H9 (cell line): ENCODE measurements at regions not wholly inside any gene's neighbourhood (a gene's known extent, or its start where the extent isn't known, plus 50 kb on each side); places are given as distances from the start of the nearest gene placed in this dataset.

ENCODE experiments used
- DNase-seq: peaks from one replicate; pipeline ENCODE4 v3.0.0-alpha.2; 2017
- H2AFZ ChIP-seq: one replicate; pipeline ENCODE4 v1.6.1; 2013; ENCODE audit warnings: mild to moderate bottlenecking, low read length, control low read depth, moderate library complexity
- H2AK5ac ChIP-seq: 2 replicates; pipeline ENCODE4 v1.6.1; 2013; ENCODE audit warnings: low read length, control low read depth, mixed read lengths; ENCODE audit not compliant: insufficient read length
- H2BK120ac ChIP-seq: one replicate; pipeline ENCODE4 v1.6.1; 2013; ENCODE audit warnings: low read depth, mild to moderate bottlenecking, low read length, control low read depth, inconsistent platforms; ENCODE audit not compliant: poor library complexity, severe bottlenecking
- H2BK12ac ChIP-seq: 2 replicates; pipeline ENCODE4 v1.6.1; 2013; ENCODE audit warnings: low read length, control low read depth, mixed read lengths, low read depth; ENCODE audit not compliant: insufficient read length
- H2BK15ac ChIP-seq: 2 replicates; pipeline ENCODE4 v1.6.1; 2013; ENCODE audit warnings: low read depth, low read length, control low read depth
- H2BK20ac ChIP-seq: one replicate; pipeline ENCODE4 v1.6.1; 2013; ENCODE audit warnings: low read depth, mild to moderate bottlenecking, low read length, control low read depth, inconsistent platforms; ENCODE audit not compliant: poor library complexity, severe bottlenecking
- H2BK5ac ChIP-seq: 2 replicates; pipeline ENCODE4 v1.6.1; 2013; ENCODE audit warnings: low read length, control low read depth, mixed read lengths; ENCODE audit not compliant: insufficient read length
- H3K14ac ChIP-seq: 2 replicates; pipeline ENCODE4 v1.6.1; 2013; ENCODE audit warnings: low read length, control low read depth; ENCODE audit not compliant: insufficient read depth
- H3K18ac ChIP-seq: 2 replicates; pipeline ENCODE4 v1.6.1; 2013; ENCODE audit warnings: low read depth, mild to moderate bottlenecking, mixed read lengths, low read length, control low read depth; ENCODE audit not compliant: insufficient read length
- H3K23ac ChIP-seq: 2 replicates; pipeline ENCODE4 v1.6.1; 2013; ENCODE audit warnings: low read length, control low read depth, mixed read lengths, low read depth; ENCODE audit not compliant: insufficient read length
- H3K23me2 ChIP-seq: 2 replicates; pipeline ENCODE4 v1.6.1; 2013; ENCODE audit warnings: low read depth, mild to moderate bottlenecking, mixed read lengths, low read length, control low read depth; ENCODE audit not compliant: insufficient read length, poor library complexity, severe bottlenecking
- H3K27ac ChIP-seq: 2 replicates; pipeline ENCODE4 v1.5.1; 2013; ENCODE audit warnings: low read length, control low read depth, mixed read lengths, low read depth; ENCODE audit not compliant: insufficient read length
- H3K27me3 ChIP-seq: 2 replicates; pipeline ENCODE4 v1.6.1; 2013; ENCODE audit warnings: low read length, control low read depth, inconsistent platforms; ENCODE audit not compliant: insufficient read depth
- H3K4ac ChIP-seq: 2 replicates; pipeline ENCODE4 v1.6.1; 2013; ENCODE audit warnings: low read depth, mild to moderate bottlenecking, control low read depth, inconsistent platforms, low read length, moderate library complexity
- H3K4me1 ChIP-seq: 2 replicates; pipeline ENCODE4 v1.6.1; 2013; ENCODE audit warnings: low read length, control low read depth, inconsistent platforms; ENCODE audit not compliant: insufficient read depth
- H3K4me2 ChIP-seq: 2 replicates; pipeline ENCODE4 v1.6.1; 2013; ENCODE audit warnings: low read length, control low read depth, mixed read lengths; ENCODE audit not compliant: insufficient read length, insufficient read depth
- H3K56ac ChIP-seq: 2 replicates; pipeline ENCODE4 v1.6.1; 2013; ENCODE audit warnings: low read depth, mild to moderate bottlenecking, mixed read lengths, low read length, control low read depth; ENCODE audit not compliant: insufficient read length
- H3K79me1 ChIP-seq: 2 replicates; pipeline ENCODE4 v1.6.1; 2013; ENCODE audit warnings: low read depth, mild to moderate bottlenecking, moderate library complexity, low read length, control low read depth, inconsistent platforms; ENCODE audit not compliant: insufficient read depth, poor library complexity, severe bottlenecking
- H3K79me2 ChIP-seq: 2 replicates; pipeline ENCODE4 v1.6.1; 2013; ENCODE audit warnings: low read length, control low read depth, inconsistent platforms; ENCODE audit not compliant: insufficient read depth
- H3K9ac ChIP-seq: 2 replicates; pipeline ENCODE4 v1.6.1; 2013; ENCODE audit warnings: low read length, control low read depth, mixed read lengths; ENCODE audit not compliant: insufficient read length; ENCODE audit errors: extremely low read depth
- H3K9me3 ChIP-seq: one replicate; pipeline ENCODE4 v1.6.1; 2013; ENCODE audit warnings: low read depth, low read length, inconsistent platforms; ENCODE audit not compliant: control insufficient read depth
- H3T11ph ChIP-seq: one replicate; pipeline ENCODE4 v1.6.1; 2013; ENCODE audit warnings: mild to moderate bottlenecking, low read length, control low read depth, inconsistent platforms
- H4K20me1 ChIP-seq: one replicate; pipeline ENCODE4 v1.6.1; 2013; ENCODE audit not compliant: control insufficient read depth, insufficient read length, insufficient read depth
- H4K5ac ChIP-seq: 2 replicates; pipeline ENCODE4 v1.6.1; 2013; ENCODE audit warnings: low read depth, mild to moderate bottlenecking, mixed read lengths, low read length, control low read depth; ENCODE audit not compliant: insufficient read length
- H4K8ac ChIP-seq: replicated peaks from 2 replicates; pipeline ENCODE4 v1.6.1; 2013; ENCODE audit warnings: low read length, control low read depth, mixed read lengths, low read depth; ENCODE audit not compliant: insufficient read length
- H4K91ac ChIP-seq: 2 replicates; pipeline ENCODE4 v1.6.1; 2013; ENCODE audit warnings: low read depth, mild to moderate bottlenecking, moderate library complexity, mixed read lengths, low read length, control low read depth; ENCODE audit not compliant: insufficient read length
- H3K27ac Mint-ChIP-seq, 3 experiments: 2 replicates in 2 of 3; 3 replicates in 1 of 3; pipeline ENCODE4 v1.8.0; 2020 to 2021; ENCODE audit warnings: mixed read lengths in 3 of 3, mild to moderate bottlenecking in 1 of 3, moderate library complexity in 1 of 3
- H3K27me3 Mint-ChIP-seq: 2 replicates; pipeline ENCODE4 v1.8.0; 2021; ENCODE audit warnings: low read depth, mild to moderate bottlenecking, moderate library complexity, mixed read lengths
- H3K36me3 Mint-ChIP-seq, 3 experiments: 2 replicates in 2 of 3; 3 replicates in 1 of 3; pipeline ENCODE4 v1.8.0; 2020 to 2021; ENCODE audit warnings: low read depth in 3 of 3, mixed read lengths in 3 of 3; ENCODE audit not compliant: insufficient read depth in 1 of 3
- H3K4me1 Mint-ChIP-seq, 2 experiments: 2 replicates each; pipeline ENCODE4 v1.8.0; 2020; ENCODE audit warnings: mixed read lengths in 2 of 2
- H3K4me3 Mint-ChIP-seq, 2 experiments: 2 replicates in 1 of 2; 3 replicates in 1 of 2; pipeline ENCODE4 v1.8.0; 2020 to 2021; ENCODE audit warnings: mild to moderate bottlenecking in 2 of 2, mixed read lengths in 2 of 2, moderate library complexity in 1 of 2
- H3K9me3 Mint-ChIP-seq, 2 experiments: 2 replicates in 1 of 2; 3 replicates in 1 of 2; pipeline ENCODE4 v1.8.0; 2020; ENCODE audit warnings: mild to moderate bottlenecking in 2 of 2, mixed read lengths in 2 of 2, moderate library complexity in 1 of 2
- WGBS: extraction: QIAGEN DNeasy Blood & Tissue Kit; methylation state at CpG from one replicate; pipeline ENCODE4 v1.1.7; 2013; ENCODE audit warnings: missing lambda C conversion rate, low lambda C conversion rate, mixed read lengths; ENCODE audit not compliant: insufficient read length; ENCODE audit errors: extremely low coverage; 5-methylcytosine and 5-hydroxymethylcytosine counted together
- TF ChIP-seq, protein P1 (sequence below): fragments of 200-600 bp; sonication (generic); conservative IDR thresholded peaks from 3 replicates; pipeline ENCODE4 v1.8.0; 2021; ENCODE audit warnings: antibody characterized with exemption, mild to moderate bottlenecking

DNA sequence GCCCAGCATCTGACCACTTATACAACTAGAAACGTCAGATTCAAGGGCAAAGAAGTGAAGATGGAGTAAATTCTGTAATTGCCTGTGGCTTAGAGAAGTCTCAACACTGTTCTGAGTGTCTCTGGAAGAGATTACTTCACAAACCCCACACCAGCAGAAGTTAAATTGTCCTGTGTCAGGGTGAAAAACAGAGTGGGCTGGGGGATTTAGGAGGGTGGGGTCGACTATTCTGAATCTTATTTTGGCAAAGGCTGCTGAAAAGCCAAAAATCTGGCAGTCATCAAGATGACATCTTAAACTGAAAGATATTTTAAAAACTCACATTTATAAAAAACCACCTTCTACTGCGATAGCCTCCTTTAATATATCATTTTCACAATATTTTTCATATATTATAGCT, 180.8 kb downstream of the KLHL28 start:
- no peaks in the 10 kb centered on the region for H3K9me3 ChIP-seq
- no peak overlapping the region for H2BK12ac ChIP-seq
- Mint-ChIP-seq H3K9me3 (no peaks in the 10 kb centered on the region), H3K27ac (no peak overlapping the region), H3K4me1 (peaks cover 5% of the 10 kb centered on the region in 2 experiments), H3K27me3 (no peaks in the 10 kb centered on the region), H3K4me3 (no peak overlapping the region), H3K36me3 (no peaks in the 10 kb centered on the region)
- H2AK5ac ChIP-seq, result no peak overlapping the region
- H4K91ac ChIP-seq, result no peak overlapping the region
- TF ChIP-seq, protein P1, sequence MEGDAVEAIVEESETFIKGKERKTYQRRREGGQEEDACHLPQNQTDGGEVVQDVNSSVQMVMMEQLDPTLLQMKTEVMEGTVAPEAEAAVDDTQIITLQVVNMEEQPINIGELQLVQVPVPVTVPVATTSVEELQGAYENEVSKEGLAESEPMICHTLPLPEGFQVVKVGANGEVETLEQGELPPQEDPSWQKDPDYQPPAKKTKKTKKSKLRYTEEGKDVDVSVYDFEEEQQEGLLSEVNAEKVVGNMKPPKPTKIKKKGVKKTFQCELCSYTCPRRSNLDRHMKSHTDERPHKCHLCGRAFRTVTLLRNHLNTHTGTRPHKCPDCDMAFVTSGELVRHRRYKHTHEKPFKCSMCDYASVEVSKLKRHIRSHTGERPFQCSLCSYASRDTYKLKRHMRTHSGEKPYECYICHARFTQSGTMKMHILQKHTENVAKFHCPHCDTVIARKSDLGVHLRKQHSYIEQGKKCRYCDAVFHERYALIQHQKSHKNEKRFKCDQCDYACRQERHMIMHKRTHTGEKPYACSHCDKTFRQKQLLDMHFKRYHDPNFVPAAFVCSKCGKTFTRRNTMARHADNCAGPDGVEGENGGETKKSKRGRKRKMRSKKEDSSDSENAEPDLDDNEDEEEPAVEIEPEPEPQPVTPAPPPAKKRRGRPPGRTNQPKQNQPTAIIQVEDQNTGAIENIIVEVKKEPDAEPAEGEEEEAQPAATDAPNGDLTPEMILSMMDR, result no peak
- no peak overlapping the region for H2BK15ac ChIP-seq
- H4K5ac ChIP-seq, result no peak overlapping the region
- no peak overlapping the region for H2BK20ac ChIP-seq
- no peaks in the 10 kb centered on the region for H3K23me2 ChIP-seq
- H3K4me2 ChIP-seq, result no peak overlapping the region
- H3K56ac ChIP-seq, result no peak overlapping the region
- no peaks in the 10 kb centered on the region for H3K79me1 ChIP-seq
- H3K27me3 ChIP-seq, result no peaks in the 10 kb centered on the region
- no peak overlapping the region for H3T11ph ChIP-seq
- no peak overlapping the region for H3K9ac ChIP-seq
- no peak overlapping the region for H2BK120ac ChIP-seq
- DNase-seq, result no peak
- H2BK5ac ChIP-seq, result no peak overlapping the region
- H3K14ac ChIP-seq, result no peak overlapping the region
- no peaks in the 10 kb centered on the region for H3K4me1 ChIP-seq
- no peak overlapping the region for H2AFZ ChIP-seq
- no peaks in the 10 kb centered on the region for H4K20me1 ChIP-seq
- WGBS, result 100% methylated on average over 1 of the region's 3 CpGs
- no peak overlapping the region for H4K8ac ChIP-seq
- no peak overlapping the region for H3K18ac ChIP-seq
- H3K27ac ChIP-seq, result no peak overlapping the region
- no peaks in the 10 kb centered on the region for H3K79me2 ChIP-seq
- no peak overlapping the region for H3K23ac ChIP-seq
- H3K4ac ChIP-seq, result no peak overlapping the region
